WERI-Rb-1 (cell line): ENCODE measurements at regions not wholly inside any gene's neighbourhood (a gene's known extent, or its start where the extent isn't known, plus 50 kb on each side); places are given as distances from the start of the nearest gene placed in this dataset.

ENCODE experiments used
- DNase-seq: peaks from one replicate; pipeline ENCODE4 v3.0.0-alpha.2; 2020
- H3K27ac ChIP-seq: fragments of 250-450 bp; sonication (Bioruptor Pico); 2 replicates; pipeline ENCODE4 v1.5.1; 2020; ENCODE audit warnings: mild to moderate bottlenecking, moderate library complexity
- H3K27me3 ChIP-seq: fragments of 250-450 bp; sonication (Bioruptor Pico); 2 replicates; pipeline ENCODE4 v1.5.1; 2021; ENCODE audit warnings: mild to moderate bottlenecking, low read depth, moderate library complexity; ENCODE audit not compliant: insufficient read depth, severe bottlenecking
- H3K36me3 ChIP-seq: fragments of 250-450 bp; sonication (Bioruptor Pico); 2 replicates; pipeline ENCODE4 v1.5.1; 2020; ENCODE audit warnings: mild to moderate bottlenecking, moderate library complexity
- H3K4me3 ChIP-seq: 2 replicates; pipeline ENCODE4 v1.5.1; 2011; ENCODE audit warnings: low read depth, mild to moderate bottlenecking, control low read depth, low read length
- H3K9me3 ChIP-seq: fragments of 250-450 bp; sonication (Bioruptor Pico); 2 replicates; pipeline ENCODE4 v1.5.1; 2021; ENCODE audit warnings: mild to moderate bottlenecking, moderate library complexity; ENCODE audit not compliant: severe bottlenecking
- TF ChIP-seq, protein P1 (sequence below): IDR thresholded peaks from 2 replicates; pipeline ENCODE4 v1.5.1; 2011; ENCODE audit warnings: low read depth, mild to moderate bottlenecking, control low read depth, inconsistent platforms, low read length

- H3K36me3 ChIP-seq, result no peaks in the 10 kb centered on the region
- H3K27me3 ChIP-seq, result no peaks in the 10 kb centered on the region
- H3K27ac ChIP-seq, result no peak overlapping the region
- no peak overlapping the region for H3K4me3 ChIP-seq
- no peak for DNase-seq
- TF ChIP-seq, protein P1, sequence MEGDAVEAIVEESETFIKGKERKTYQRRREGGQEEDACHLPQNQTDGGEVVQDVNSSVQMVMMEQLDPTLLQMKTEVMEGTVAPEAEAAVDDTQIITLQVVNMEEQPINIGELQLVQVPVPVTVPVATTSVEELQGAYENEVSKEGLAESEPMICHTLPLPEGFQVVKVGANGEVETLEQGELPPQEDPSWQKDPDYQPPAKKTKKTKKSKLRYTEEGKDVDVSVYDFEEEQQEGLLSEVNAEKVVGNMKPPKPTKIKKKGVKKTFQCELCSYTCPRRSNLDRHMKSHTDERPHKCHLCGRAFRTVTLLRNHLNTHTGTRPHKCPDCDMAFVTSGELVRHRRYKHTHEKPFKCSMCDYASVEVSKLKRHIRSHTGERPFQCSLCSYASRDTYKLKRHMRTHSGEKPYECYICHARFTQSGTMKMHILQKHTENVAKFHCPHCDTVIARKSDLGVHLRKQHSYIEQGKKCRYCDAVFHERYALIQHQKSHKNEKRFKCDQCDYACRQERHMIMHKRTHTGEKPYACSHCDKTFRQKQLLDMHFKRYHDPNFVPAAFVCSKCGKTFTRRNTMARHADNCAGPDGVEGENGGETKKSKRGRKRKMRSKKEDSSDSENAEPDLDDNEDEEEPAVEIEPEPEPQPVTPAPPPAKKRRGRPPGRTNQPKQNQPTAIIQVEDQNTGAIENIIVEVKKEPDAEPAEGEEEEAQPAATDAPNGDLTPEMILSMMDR, result no peak
- no peaks in the 10 kb centered on the region for H3K9me3 ChIP-seq
Measured at GRCh38 chr17:77637818-77638575, 320.5 kb upstream of the TNRC6C start.

GRCh38 chr17:77640252-77640651, 318.3 kb upstream of the TNRC6C start:
- H3K27ac ChIP-seq, result no peak overlapping the region
- DNase-seq, result no peak
- H3K27me3 ChIP-seq, result no peaks in the 10 kb centered on the region
- H3K4me3 ChIP-seq, result no peak overlapping the region
- TF ChIP-seq, protein P1, result no peak
- H3K9me3 ChIP-seq, result no peaks in the 10 kb centered on the region
- H3K36me3 ChIP-seq, result no peaks in the 10 kb centered on the region

GRCh38 chr17:77640916-77641605, 317.4 kb upstream of the TNRC6C start:
- no peaks in the 10 kb centered on the region for H3K27me3 ChIP-seq

GRCh38 chr17:77641718-77642117, 316.8 kb upstream of the TNRC6C start:
- Histone ChIP-seq H3K27me3 (no peaks in the 10 kb centered on the region), H3K4me3 (no peak overlapping the region), H3K36me3 (no peaks in the 10 kb centered on the region), H3K9me3 (no peaks in the 10 kb centered on the region), H3K27ac (no peak overlapping the region)
- DNase-seq, result no peak
- TF ChIP-seq, protein P1, result no peak

More at GRCh38 chr17:77640916-77641605, 317.4 kb upstream of the TNRC6C start:
- no peak for DNase-seq
- H3K9me3 ChIP-seq, result no peaks in the 10 kb centered on the region
- H3K4me3 ChIP-seq, result no peak overlapping the region
- H3K36me3 ChIP-seq, result no peaks in the 10 kb centered on the region
- no peak overlapping the region for H3K27ac ChIP-seq
- TF ChIP-seq, protein P1, result no peak

DNA sequence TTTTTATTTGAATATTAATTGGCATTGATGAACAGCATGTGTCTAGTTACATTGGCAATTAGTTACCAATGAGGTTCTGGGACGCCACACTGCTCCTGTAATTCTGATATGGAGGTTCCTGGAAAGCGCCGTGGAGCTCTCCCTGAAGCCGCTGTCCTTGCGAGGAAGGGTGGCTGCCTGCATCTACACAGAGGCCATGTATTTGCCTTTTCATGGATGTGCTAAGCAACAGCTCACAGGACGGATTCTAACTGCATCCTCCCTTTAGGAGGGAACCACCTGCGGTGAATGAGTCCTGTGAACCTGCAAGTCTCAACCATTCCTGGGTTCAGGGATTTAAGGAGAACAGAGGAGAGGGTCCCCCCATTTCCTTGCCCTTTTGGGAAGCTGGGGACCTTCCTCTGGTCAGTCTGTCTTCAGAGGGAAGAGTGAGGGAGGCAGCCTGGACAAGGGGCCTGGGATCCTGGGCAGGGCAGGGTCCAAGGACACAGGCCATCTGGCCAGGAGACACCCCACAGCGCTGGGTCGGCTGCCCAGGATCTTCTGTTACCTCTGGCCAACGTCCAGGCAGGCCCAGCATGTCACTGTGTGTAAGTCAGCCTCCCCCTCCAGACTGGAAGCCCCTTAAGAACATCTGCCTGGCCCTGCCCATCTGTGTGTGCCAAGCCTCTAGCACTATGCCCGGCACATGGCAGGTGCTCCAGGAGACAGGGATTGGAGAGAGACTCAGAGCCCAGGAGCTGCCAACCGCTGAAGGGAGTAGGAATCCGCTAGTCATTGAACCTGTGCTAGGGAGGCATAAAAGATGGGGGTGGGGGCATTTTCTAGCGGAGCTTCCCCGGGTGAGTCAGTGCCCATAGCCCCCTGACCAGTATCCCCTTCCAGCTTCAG, 314.1 kb upstream of the TNRC6C start:
- no peak overlapping the region for H3K4me3 ChIP-seq
- H3K27ac ChIP-seq, result peak overlapping the region; percentile 52
- H3K9me3 ChIP-seq, result peaks cover 7% of the 10 kb centered on the region
- H3K36me3 ChIP-seq, result no peaks in the 10 kb centered on the region
- no peaks in the 10 kb centered on the region for H3K27me3 ChIP-seq
- DNase-seq, result peak; percentile 55
- TF ChIP-seq, protein P1, result no peak
